ENCODE measurements at regions not wholly inside any gene's neighbourhood (a gene's known extent, or its start where the extent isn't known, plus 50 kb on each side); places are given as distances from the start of the nearest gene placed in this dataset.

DNA sequence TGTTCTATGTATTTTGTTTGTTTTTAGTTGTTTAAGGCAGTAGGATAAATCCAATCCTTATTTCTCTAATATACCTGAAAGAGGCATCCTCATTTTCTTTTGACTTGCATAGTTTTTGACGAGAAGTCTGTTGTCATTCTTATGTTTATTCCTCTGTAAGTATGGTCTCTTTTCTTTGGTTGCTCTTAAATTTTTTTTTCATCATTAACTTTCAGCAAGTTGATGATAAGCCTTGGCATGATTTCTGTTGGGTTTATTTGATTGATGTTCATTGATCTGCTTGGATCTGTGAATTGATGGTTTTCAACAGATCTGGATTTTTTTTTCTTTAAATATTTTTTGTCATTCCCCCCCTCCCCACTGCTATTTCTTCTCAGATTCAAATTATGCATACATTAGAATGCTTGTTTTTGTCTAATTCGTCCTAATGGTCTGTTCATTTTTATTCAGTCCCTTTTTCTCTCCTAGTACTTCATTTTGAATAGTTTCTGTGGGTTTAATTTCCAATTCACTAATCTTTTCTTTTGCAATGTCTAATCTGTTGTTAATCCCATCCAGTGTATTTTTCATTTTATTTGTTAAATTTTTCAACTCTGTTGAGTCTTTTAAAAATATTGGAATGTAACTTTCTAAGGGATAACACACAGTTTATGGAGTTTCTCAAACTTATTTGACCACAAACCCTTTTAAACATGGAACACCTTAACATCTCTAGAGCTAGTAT, 495.9 kb downstream of the CSNK1G3 start:
- no peak for DNase-seq (ENCODE audit: low spot score in 2 of 2, unreplicated experiment in 2 of 2)

DNA sequence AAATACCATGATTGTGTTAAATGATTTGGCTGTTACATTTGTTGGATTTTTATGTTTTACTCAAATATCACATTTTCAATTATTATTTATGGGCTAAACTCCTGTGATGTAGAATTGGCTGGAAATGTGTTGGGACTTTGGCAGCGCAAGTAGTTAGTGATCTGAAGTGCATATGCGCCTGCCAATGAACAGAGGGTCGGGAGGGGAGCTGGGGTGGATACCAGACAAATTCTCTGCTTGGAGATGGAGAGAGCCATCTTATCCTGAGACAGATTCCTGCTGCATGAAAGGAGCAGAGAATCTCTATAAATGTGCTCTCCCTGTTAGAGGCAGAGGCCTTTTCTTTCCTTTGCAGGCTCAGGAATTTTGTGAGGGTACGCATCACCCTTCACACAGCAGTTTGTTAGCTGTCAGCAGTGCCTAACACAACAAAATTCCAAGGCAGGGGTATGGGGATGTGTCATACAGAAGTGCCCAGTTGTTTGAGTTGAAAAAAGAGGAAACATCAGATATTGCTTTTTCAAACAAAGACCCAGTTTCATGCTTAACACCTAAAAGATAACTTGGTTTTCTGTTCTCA, 489.1 kb downstream of the CSNK1G3 start:
- Mint-ChIP-seq H3K4me3 (no peak overlapping the region), H3K36me3 (no peaks in the 10 kb centered on the region), H3K27me3 (ENCODE audit: low read depth) (no peaks in the 10 kb centered on the region), H3K4me1 (peaks cover 52% of the 10 kb centered on the region), H3K9me3 (peaks cover 3% of the 10 kb centered on the region), H3K27ac (no peak overlapping the region)
- DNase-seq (ENCODE audit: low spot score in 2 of 2, unreplicated experiment in 2 of 2) = no peak
- TF ChIP-seq, protein P1, sequence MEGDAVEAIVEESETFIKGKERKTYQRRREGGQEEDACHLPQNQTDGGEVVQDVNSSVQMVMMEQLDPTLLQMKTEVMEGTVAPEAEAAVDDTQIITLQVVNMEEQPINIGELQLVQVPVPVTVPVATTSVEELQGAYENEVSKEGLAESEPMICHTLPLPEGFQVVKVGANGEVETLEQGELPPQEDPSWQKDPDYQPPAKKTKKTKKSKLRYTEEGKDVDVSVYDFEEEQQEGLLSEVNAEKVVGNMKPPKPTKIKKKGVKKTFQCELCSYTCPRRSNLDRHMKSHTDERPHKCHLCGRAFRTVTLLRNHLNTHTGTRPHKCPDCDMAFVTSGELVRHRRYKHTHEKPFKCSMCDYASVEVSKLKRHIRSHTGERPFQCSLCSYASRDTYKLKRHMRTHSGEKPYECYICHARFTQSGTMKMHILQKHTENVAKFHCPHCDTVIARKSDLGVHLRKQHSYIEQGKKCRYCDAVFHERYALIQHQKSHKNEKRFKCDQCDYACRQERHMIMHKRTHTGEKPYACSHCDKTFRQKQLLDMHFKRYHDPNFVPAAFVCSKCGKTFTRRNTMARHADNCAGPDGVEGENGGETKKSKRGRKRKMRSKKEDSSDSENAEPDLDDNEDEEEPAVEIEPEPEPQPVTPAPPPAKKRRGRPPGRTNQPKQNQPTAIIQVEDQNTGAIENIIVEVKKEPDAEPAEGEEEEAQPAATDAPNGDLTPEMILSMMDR (IDR thresholded peaks at IDR 0.05; ENCODE audit: unreplicated experiment) = no peak

More for the DNA sequence above, 495.9 kb downstream of the CSNK1G3 start:
- H3K27me3 Mint-ChIP-seq (ENCODE audit: low read depth) = no peaks in the 10 kb centered on the region
- no peak overlapping the region for H3K27ac Mint-ChIP-seq
- peaks cover 37% of the 10 kb centered on the region for H3K9me3 Mint-ChIP-seq
- peaks cover under 1% of the 10 kb centered on the region for H3K4me1 Mint-ChIP-seq
- peaks cover 19% of the 10 kb centered on the region for H3K36me3 Mint-ChIP-seq
- no peak overlapping the region for H3K4me3 Mint-ChIP-seq
- TF ChIP-seq, protein P1 (IDR thresholded peaks at IDR 0.05; ENCODE audit: unreplicated experiment) = no peak

DNA sequence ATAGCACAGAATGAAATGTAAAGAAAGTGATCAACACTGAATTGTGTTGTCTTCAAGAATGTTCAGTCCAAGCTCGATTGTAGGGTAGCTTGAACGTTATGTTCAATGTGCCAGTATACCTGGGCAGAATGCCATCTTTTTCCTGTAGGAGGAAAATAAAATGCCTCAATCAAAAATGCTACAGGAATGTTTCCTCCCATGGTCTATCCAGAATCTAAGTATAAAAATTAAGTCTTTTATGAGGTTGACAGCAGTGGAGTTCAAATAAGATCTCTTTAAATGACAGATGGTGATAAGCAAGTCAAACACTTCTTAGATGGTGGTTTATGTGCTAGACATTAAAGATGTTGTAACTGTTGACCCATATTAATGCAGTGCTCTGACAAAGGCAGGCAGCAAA, 488.6 kb downstream of the CSNK1G3 start:
- H3K4me1 Mint-ChIP-seq = peaks cover 56% of the 10 kb centered on the region
- DNase-seq (ENCODE audit: low spot score in 2 of 2, unreplicated experiment in 2 of 2) = no peak
- TF ChIP-seq, protein P1 (IDR thresholded peaks at IDR 0.05; ENCODE audit: unreplicated experiment) = no peak

DNA sequence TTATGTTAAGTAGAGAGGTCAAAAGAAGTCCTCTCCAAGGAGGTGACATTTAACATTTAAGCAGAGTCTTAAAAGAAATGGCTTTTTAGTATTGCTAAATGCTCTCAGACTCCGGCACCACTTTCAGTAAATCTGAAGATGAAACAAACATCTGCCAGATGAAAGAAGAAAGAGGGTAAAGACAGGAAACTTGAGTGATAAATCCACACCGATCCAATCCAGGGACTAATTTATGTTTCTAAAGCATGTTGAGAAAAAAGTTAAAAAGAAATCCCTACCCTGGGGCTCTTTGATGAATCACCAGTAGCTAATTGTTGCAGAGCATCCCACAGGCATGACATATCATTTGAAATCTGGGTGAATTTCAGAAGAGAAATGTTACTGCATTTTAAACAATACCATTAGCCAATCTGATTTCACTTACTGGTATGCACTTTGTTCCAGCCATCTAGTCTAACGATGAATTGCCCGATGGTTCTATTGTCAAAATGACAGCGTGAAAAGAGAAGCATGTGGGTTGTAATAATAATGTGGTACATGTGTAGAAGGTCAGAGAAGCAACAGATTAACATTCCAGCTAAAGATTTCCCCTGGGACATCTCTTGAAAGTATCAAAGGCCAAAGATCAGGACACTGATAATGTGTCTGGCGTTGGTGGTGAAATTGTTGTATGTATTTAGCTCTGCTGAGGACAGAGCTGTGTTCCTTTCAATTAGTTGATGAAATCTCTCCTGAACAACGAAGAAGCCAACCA, 485.7 kb downstream of the CSNK1G3 start:
- peaks cover 59% of the 10 kb centered on the region for H3K4me1 Mint-ChIP-seq

More for the DNA sequence above, 488.6 kb downstream of the CSNK1G3 start:
- Mint-ChIP-seq H3K27me3 (ENCODE audit: low read depth) (no peaks in the 10 kb centered on the region), H3K36me3 (no peaks in the 10 kb centered on the region), H3K27ac (no peak overlapping the region), H3K9me3 (no peaks in the 10 kb centered on the region), H3K4me3 (no peak overlapping the region)

DNA sequence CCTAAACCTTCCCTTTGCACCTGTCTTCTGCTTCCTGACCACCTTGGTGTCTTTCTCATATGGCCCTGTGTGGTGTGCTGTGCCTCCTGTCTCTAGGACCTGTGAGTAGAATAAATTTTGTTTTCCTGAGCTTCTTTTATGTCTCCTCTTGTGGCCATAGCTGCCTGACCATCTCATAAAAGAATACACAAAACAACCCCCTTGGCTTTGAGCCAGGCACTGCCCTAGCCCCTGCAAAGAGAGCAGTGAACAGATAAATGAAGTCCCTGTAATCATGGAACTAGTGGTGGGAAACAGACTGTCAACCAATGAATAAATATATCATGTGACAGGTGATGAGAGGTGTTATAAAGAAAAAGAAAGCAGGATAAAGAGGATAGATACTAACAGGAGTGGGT, 485.1 kb downstream of the CSNK1G3 start:
- H3K27ac Mint-ChIP-seq = no peak overlapping the region
- no peak for DNase-seq (ENCODE audit: low spot score in 2 of 2, unreplicated experiment in 2 of 2)
- TF ChIP-seq, protein P1 (IDR thresholded peaks at IDR 0.05; ENCODE audit: unreplicated experiment) = no peak
- peaks cover 59% of the 10 kb centered on the region for H3K4me1 Mint-ChIP-seq
- H3K27me3 Mint-ChIP-seq (ENCODE audit: low read depth) = peaks cover 1% of the 10 kb centered on the region
- peaks cover 4% of the 10 kb centered on the region for H3K9me3 Mint-ChIP-seq
- no peaks in the 10 kb centered on the region for H3K36me3 Mint-ChIP-seq
- H3K4me3 Mint-ChIP-seq = no peak overlapping the region

More for the DNA sequence above, 485.7 kb downstream of the CSNK1G3 start:
- H3K36me3 Mint-ChIP-seq = no peaks in the 10 kb centered on the region
- no peak overlapping the region for H3K27ac Mint-ChIP-seq
- no peak overlapping the region for H3K4me3 Mint-ChIP-seq
- no peak for DNase-seq (ENCODE audit: low spot score in 2 of 2, unreplicated experiment in 2 of 2)
- TF ChIP-seq, protein P1 (IDR thresholded peaks at IDR 0.05; ENCODE audit: unreplicated experiment) = no peak
- H3K27me3 Mint-ChIP-seq (ENCODE audit: low read depth) = peaks cover 1% of the 10 kb centered on the region
- H3K9me3 Mint-ChIP-seq = peaks cover 4% of the 10 kb centered on the region
